NCI-H82 (cell line): ENCODE measurements at regions not wholly inside any gene's neighbourhood (a gene's known extent, or its start where the extent isn't known, plus 50 kb on each side); places are given as distances from the start of the nearest gene placed in this dataset.

Source experiments
- DNase-seq: peaks from one replicate; lab custom pipeline; 2025; lab: John Stamatoyannopoulos, UW

DNA sequence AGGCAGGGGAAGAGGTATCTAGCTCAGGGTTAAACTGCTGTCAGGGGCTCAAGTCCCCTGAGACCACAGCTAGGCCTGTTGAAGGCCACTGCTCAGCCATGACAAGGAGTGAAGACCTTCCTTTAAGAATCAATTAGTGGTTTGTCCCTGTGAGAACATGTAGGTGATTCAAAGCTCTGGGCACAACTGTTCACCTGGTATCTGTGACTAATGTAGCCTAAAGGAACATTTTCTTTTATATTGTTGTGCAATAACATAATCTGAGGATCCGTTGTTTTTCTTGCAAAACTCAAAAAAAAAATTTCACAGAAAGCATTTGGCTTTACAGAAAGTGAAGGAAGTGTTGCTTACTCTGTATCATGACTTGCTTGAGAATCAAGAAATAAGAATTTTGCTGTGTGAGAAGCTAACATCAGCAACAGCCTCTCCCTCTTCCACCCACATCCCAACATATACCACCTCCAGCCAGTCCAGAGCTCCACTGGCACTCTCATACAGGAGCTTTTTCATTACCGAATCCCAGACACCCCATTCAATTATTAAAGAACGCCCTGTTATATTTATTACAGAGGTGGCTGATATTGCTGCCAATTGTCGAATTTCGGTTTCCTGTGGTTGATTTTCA lies 807.0 kb downstream of the TLE4 start:
- DNase-seq = no peak

GRCh38 chr9:80376180-80376579 lies 804.4 kb downstream of the TLE4 start:
- no peak for DNase-seq

- DNase-seq = no peak
These were observed 803.7 kb downstream of the TLE4 start for GRCh38 chr9:80375477-80375876.

DNA sequence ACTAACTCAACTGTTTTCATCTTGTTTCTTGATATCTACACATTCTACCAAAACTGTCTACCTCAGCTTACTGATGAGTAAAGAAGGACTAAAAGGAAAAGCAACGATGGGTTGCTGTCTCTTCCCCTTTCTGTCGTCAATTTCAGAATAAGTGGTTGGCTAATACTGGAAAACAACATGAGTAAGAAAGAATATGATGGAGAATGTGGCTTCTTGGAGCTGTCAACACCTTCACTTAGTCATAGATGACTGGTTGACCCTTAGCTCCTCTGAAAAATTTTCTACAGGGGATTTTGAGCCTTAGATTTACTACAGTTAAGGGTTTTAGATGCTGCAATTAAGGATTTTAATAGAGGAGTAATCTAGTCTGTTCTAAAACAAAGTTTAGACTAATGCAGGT lies 797.9 kb downstream of the TLE4 start:
- DNase-seq = no peak

DNA sequence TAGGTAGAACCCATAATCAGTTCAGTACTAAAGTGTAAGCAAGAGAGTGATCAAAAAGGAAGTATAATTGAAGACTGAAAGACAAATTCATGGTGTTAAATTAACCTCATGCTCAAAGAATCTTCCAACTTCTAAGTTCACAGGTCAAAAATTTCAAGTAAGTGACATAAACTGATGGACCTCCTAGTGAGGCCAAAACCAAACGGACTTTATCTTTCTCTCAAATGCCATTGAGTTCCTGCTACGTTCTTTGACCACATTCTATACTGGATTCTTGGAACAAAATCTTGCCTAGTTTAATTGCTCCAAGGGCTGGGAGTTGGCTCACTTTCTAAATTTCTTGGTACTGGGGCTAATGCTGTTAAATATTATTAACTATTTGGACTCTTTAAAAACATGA lies 794.9 kb downstream of the TLE4 start:
- DNase-seq = no peak

DNA sequence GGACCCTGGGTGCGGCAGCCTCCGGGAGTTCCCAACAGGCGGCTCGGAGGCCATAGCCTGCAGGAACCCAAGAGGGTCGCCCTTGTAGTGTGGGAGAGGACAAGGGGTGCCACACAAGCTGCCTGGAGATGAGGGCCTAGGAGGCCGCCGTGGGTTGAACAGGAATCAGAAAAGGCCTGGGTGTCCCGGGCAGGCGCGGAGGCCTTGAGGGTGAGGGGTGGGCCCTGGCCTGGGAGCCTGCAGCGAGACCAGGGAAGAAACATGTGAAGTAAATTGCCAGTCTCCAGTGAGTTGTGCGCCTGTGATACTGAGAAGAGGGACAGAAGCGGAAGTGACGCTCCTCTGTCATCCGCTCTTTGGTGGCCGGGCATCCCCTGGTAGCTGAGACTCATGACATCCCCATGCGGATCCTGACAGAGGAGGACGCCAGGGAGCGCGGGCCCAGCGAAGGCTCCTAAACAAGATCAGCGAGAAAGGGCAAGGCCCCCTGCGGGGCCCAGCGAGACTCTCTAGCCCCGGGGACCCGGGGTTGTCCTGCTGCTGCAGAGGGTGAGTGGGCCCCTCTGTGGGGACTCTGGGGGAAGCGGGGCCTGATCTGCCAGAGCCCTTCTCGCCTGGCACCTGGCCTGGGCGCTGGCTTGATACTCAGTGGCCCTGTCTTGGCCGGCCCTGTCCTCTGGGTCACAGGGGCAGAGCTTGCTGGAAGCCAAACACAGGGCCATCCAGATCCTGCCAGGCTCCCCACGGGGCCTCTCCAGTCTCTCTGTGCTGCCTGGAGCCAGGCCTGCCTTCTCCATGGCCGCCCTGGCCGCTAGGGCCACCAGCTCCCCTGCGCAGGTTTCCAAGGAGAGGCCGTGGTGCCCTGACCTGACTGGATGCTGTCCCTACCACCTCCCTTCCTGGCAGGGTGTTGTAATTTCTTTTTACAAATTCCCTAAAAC lies 788.4 kb downstream of the TLE4 start:
- no peak for DNase-seq

DNA sequence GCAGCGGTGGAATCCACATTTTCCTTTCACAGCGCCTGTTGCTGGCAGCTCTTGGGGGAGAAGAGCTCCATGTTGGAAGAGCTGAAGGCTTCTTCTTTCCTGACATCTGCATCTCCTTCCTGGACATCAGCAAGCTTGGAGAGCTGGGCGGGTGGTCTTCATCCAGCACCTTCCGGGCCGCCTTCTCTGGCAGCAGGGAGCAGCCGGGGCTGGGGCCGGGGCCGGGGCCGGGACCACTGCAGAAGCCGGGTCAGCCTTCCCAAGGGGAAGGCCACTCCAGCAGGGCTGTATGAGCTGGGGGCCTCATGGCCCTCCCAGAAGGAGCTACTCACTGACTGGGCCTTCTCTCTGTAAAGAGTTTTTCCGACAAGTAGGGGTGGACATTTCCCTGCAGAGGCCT lies 787.5 kb downstream of the TLE4 start:
- no peak for DNase-seq

DNA sequence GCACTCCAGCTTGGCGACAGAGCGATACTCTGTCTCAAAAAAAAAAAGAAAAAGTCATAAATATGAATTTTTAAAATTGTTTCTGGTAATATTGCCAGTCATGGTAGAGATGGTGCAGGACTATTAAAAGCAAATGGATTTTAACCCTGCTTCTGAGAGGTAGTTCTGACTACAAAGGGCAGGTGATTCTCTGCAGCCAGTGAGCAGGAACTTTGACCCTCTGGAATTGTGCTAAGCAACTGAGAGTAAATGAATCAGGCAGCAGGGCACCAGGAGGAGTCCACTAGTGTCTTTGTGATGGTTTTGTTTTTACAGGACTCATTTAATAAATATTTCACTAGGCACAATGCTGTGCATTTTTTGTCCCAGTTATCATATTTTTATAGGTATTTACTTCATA lies 781.2 kb downstream of the TLE4 start:
- no peak for DNase-seq

DNA sequence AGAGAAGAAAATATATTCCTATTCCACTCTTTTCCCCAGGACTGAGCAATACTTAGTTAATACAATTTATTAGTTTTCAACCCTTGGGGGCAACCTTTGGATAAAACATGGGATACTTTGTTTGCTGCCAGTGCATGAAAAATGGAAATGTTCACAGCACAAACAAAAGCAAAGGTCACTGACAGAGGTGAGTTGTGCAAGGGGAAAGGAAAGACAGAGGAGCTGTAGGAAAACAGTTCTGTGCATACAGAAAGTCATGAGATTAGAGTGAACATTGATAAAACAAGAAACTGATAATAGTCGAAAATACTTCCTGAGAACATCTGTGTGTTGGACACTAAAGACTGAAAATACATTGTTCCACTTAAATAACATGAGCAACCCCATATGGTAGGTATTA lies 779.8 kb downstream of the TLE4 start:
- no peak for DNase-seq

DNA sequence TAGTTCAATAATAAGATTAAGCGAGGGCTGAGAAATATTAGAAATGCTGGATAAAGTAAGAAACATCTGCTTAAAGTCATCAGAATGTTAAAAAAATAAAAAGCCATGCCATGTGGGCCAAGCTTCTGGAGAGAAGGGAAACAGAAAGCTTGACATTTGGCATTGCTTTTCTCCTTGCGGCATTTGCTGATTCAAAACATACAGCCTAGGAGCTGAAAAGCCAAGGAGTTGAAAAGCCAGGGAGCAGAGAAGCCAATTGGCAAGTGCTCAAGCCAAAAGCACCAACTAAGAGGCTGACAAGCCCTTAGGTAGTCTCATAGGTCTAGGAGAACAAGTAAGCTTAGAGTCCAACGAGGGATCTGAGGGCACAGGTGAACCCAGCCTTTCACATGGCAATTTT lies 754.3 kb downstream of the TLE4 start:
- no peak for DNase-seq

- no peak for DNase-seq
These were observed 749.2 kb downstream of the TLE4 start for GRCh38 chr9:80320916-80321315.

- DNase-seq = no peak
These were observed 748.7 kb downstream of the TLE4 start for GRCh38 chr9:80320480-80320879.

DNA sequence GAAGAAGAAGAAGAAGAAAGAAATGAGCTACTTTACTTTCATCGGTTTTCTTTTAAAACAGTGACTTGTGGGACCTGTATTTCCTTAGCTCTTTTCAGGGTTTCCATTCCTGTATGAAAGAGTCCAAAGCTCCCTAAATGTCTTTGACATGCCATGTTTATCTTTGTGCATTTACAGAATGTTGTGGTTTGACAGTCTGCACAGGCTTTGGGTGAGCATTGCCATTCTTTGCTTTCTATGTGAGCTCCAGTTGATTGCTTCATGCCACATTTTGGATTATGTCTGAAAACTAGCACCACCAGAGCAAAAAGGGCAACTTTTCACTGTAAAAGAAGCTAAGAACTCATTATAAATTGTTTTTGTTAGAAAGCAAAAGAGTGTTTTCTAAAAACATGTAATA lies 733.4 kb downstream of the TLE4 start:
- DNase-seq = no peak

GRCh38 chr9:80294955-80295354 lies 723.2 kb downstream of the TLE4 start:
- no peak for DNase-seq

GRCh38 chr9:80294318-80294717 lies 722.6 kb downstream of the TLE4 start:
- DNase-seq = no peak

DNA sequence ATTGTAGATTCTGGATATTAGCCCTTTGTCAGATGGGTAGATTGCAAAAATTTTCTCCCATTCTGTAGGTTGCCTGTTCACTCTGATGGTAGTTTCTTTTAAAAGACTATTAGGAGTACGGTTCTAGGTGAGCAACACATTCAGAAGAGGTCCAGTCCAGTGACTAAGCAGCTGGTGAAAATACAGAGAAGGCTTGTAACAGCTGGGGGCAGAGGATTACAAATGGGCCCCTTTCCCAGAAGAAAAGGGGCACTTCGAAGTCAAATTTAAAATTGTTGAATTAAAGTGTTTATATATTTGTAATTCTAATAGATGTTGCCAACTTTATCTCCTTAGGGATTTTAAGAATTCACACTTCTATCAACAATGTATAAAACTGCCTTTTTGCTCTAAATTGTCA lies 720.5 kb downstream of the TLE4 start:
- DNase-seq = no peak

- peak; percentile 2 for DNase-seq
These were observed 713.6 kb downstream of the TLE4 start for GRCh38 chr9:80285326-80285725.

GRCh38 chr9:80282766-80283165 lies 711.0 kb downstream of the TLE4 start:
- DNase-seq = no peak

DNA sequence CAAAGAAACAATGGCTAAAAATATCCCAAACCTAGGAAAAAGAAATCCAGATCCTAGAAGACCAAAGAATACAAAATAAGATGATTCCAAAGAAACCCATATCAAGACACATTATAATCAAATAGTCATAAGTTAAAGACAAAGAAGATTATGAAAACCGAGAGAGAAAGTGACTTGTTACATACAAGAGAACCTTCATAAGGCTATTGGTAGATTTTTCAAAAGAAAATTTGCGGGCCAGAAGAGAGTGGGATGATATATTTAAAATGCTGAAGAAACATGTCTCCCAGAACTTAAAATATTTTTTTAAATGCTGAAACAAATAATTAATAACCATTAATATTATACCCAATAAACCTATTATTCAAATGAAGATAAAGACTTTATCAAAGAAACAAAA lies 687.3 kb downstream of the TLE4 start:
- no peak for DNase-seq

DNA sequence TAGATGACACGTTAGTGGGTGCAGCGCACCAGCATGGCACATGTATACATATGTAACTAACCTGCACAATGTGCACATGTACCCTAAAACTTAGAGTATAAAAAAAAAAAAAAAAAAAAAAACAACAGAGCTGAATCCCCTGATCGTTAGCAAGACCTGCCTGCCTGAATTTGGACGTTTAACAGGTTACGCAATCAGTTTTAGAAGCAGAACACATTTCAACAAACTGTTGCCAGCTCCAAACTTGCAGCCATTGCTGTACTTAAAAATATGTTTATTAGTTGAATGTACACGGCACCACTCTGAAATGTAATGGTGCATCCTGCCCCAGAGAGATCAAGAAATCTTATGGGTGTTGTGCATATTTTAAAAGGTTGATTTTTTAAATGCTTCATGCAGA lies 680.0 kb downstream of the TLE4 start:
- DNase-seq = no peak

GRCh38 chr9:80242022-80242421 lies 670.3 kb downstream of the TLE4 start:
- DNase-seq = no peak

DNA sequence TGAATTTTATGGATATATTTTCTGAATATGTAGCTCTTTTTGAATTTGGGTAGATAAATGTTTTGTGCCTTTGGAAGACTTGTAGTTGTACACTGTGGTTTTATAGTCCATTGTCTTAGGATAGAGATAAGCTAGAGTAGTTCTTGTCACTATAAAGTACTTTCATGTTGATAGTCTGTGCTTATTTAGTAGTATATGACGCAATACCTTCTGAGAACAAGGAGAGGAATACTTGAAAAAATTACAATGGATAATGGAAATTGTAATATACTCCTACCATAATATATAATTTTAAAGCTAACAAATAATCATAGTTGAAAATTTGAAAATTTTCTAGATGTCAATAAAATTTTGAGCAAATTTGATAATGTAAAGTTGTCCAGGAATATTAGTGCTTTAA lies 664.0 kb downstream of the TLE4 start:
- no peak for DNase-seq

GRCh38 chr9:80233906-80234305 lies 662.1 kb downstream of the TLE4 start:
- no peak for DNase-seq
